A549 (cell line): ENCODE measurements at regions not wholly inside any gene's neighbourhood (a gene's known extent, or its start where the extent isn't known, plus 50 kb on each side); places are given as distances from the start of the nearest gene placed in this dataset.

Source experiments
- MAFK ChIP-seq: fragments of 450-650 bp; IDR thresholded peaks from 2 replicates; pipeline ENCODE4 v1.6.1; 2014; ENCODE audit not compliant: partially characterized antibody
- TF ChIP-seq, protein P1 (sequence below): fragments of >200 bp; sonication (Bioruptor Twin); formaldehyde crosslinking; IDR thresholded peaks from 3 replicates; pipeline ENCODE4 v1.5.1; 2016

DNA sequence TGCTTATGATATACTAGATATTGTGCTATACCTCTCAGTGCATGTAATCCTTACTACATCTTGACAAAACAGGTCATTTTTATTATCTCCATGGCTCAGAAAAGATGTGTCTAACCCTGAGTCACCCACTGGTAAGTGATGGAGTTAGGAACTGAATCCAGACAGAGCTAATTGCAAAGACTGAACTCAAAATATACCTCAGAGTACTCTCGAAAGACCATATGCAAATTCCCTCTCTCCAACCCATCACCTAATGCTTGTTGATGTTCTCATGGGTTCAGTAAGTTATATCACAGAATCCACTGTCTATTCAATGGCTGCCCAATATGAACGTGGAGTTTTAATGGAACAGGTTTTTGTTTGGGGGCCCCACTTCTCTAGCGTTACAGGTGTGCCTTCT is 246.0 kb downstream of the PMP22 start:
- TF ChIP-seq, protein P1, sequence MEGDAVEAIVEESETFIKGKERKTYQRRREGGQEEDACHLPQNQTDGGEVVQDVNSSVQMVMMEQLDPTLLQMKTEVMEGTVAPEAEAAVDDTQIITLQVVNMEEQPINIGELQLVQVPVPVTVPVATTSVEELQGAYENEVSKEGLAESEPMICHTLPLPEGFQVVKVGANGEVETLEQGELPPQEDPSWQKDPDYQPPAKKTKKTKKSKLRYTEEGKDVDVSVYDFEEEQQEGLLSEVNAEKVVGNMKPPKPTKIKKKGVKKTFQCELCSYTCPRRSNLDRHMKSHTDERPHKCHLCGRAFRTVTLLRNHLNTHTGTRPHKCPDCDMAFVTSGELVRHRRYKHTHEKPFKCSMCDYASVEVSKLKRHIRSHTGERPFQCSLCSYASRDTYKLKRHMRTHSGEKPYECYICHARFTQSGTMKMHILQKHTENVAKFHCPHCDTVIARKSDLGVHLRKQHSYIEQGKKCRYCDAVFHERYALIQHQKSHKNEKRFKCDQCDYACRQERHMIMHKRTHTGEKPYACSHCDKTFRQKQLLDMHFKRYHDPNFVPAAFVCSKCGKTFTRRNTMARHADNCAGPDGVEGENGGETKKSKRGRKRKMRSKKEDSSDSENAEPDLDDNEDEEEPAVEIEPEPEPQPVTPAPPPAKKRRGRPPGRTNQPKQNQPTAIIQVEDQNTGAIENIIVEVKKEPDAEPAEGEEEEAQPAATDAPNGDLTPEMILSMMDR = no peak
- TF ChIP-seq MAFK = no peak
